ENCODE measurements at regions not wholly inside any gene's neighbourhood (a gene's known extent, or its start where the extent isn't known, plus 50 kb on each side); places are given as distances from the start of the nearest gene placed in this dataset.
A peak's percentile ranks its signal among the peaks of the same experiment; 100 is the strongest.

GRCh38 chr9:87137718-87138117 lies 190.4 kb upstream of the GAS1 start:
- H3K9me3 Mint-ChIP-seq: peaks cover 19% of the 10 kb centered on the region
- TF ChIP-seq CTCF (conservative IDR thresholded peaks at IDR 0.05): no peak
- H3K27ac Mint-ChIP-seq: no peak overlapping the region
- peak overlapping the region; percentile 19 for H3K4me3 Mint-ChIP-seq
- no peak for DNase-seq (ENCODE audit: extremely low spot score, unreplicated experiment)
- peaks cover 29% of the 10 kb centered on the region for H3K4me1 Mint-ChIP-seq (ENCODE audit: unreplicated experiment)
- peaks cover 41% of the 10 kb centered on the region for H3K27me3 Mint-ChIP-seq
- H3K36me3 Mint-ChIP-seq: peaks cover 8% of the 10 kb centered on the region

- H3K27me3 Mint-ChIP-seq: peaks cover 35% of the 10 kb centered on the region
- H3K4me1 Mint-ChIP-seq (ENCODE audit: unreplicated experiment): peaks cover 29% of the 10 kb centered on the region
- no peak for TF ChIP-seq CTCF (conservative IDR thresholded peaks at IDR 0.05)
- H3K27ac Mint-ChIP-seq: no peak overlapping the region
- no peak for DNase-seq (ENCODE audit: extremely low spot score, unreplicated experiment)
- peaks cover 1% of the 10 kb centered on the region for H3K36me3 Mint-ChIP-seq
- peaks cover 13% of the 10 kb centered on the region for H3K9me3 Mint-ChIP-seq
- no peak overlapping the region for H3K4me3 Mint-ChIP-seq
Measured at GRCh38 chr9:87138128-87139040, 191.1 kb upstream of the GAS1 start.

- Mint-ChIP-seq H3K27me3 (peaks cover 37% of the 10 kb centered on the region), H3K9me3 (peaks cover 7% of the 10 kb centered on the region), H3K4me3 (no peak overlapping the region), H3K4me1 (ENCODE audit: unreplicated experiment) (peaks cover 29% of the 10 kb centered on the region), H3K27ac (no peak overlapping the region), H3K36me3 (no peaks in the 10 kb centered on the region)
- DNase-seq (ENCODE audit: extremely low spot score, unreplicated experiment): no peak
- no peak for TF ChIP-seq CTCF (conservative IDR thresholded peaks at IDR 0.05)
Measured at GRCh38 chr9:87139099-87139730, 191.9 kb upstream of the GAS1 start.

- Mint-ChIP-seq H3K4me1 (ENCODE audit: unreplicated experiment) (peaks cover 29% of the 10 kb centered on the region), H3K27ac (peak overlapping the region; percentile 64), H3K9me3 (peaks cover 4% of the 10 kb centered on the region), H3K27me3 (peaks cover 39% of the 10 kb centered on the region), H3K4me3 (no peak overlapping the region), H3K36me3 (no peaks in the 10 kb centered on the region)
- no peak for DNase-seq (ENCODE audit: extremely low spot score, unreplicated experiment)
- TF ChIP-seq CTCF (conservative IDR thresholded peaks at IDR 0.05): no peak
Measured at GRCh38 chr9:87140142-87140541, 192.8 kb upstream of the GAS1 start.

GRCh38 chr9:87140605-87141109 lies 193.4 kb upstream of the GAS1 start:
- peak overlapping the region; percentile 64 for H3K27ac Mint-ChIP-seq
- TF ChIP-seq CTCF (conservative IDR thresholded peaks at IDR 0.05): no peak
- H3K27me3 Mint-ChIP-seq: peaks cover 43% of the 10 kb centered on the region
- H3K4me3 Mint-ChIP-seq: peak overlapping the region; percentile 22
- peaks cover 29% of the 10 kb centered on the region for H3K4me1 Mint-ChIP-seq (ENCODE audit: unreplicated experiment)
- H3K9me3 Mint-ChIP-seq: peaks cover 9% of the 10 kb centered on the region
- H3K36me3 Mint-ChIP-seq: no peaks in the 10 kb centered on the region
- DNase-seq (ENCODE audit: extremely low spot score, unreplicated experiment): no peak
